ENCODE measurements at regions not wholly inside any gene's neighbourhood (a gene's known extent, or its start where the extent isn't known, plus 50 kb on each side); places are given as distances from the start of the nearest gene placed in this dataset.
A peak's percentile ranks its signal among the peaks of the same experiment; 100 is the strongest.

DNA sequence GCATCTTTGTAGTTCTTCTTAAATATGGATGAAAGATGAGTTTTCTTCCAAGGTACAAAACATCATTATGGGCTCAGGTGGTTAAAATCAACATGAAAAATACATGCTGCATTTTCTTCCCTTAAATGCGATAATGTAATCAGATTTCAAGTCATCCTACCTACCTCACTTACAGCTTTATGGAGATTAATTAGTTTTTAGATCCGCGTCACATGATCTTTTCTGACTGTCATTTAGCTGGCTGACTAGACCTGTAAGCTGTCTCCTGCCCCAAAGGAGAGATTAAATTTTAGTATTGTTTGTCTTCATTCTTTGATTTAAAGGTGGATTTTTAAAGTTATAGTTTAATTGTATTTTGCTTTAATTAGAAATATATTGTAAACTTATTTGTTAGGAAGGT lies 678.0 kb upstream of the ZEB2 start:
- no peak overlapping the region for H3K27ac ChIP-seq (ENCODE audit: low read depth, low read length, poor library complexity, severe bottlenecking)
- no peaks in the 10 kb centered on the region for H3K9me3 ChIP-seq (ENCODE audit: low read depth, low read length, poor library complexity, severe bottlenecking)
- TF ChIP-seq, protein P1, sequence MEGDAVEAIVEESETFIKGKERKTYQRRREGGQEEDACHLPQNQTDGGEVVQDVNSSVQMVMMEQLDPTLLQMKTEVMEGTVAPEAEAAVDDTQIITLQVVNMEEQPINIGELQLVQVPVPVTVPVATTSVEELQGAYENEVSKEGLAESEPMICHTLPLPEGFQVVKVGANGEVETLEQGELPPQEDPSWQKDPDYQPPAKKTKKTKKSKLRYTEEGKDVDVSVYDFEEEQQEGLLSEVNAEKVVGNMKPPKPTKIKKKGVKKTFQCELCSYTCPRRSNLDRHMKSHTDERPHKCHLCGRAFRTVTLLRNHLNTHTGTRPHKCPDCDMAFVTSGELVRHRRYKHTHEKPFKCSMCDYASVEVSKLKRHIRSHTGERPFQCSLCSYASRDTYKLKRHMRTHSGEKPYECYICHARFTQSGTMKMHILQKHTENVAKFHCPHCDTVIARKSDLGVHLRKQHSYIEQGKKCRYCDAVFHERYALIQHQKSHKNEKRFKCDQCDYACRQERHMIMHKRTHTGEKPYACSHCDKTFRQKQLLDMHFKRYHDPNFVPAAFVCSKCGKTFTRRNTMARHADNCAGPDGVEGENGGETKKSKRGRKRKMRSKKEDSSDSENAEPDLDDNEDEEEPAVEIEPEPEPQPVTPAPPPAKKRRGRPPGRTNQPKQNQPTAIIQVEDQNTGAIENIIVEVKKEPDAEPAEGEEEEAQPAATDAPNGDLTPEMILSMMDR (conservative IDR thresholded peaks at IDR 0.05; ENCODE audit: low read depth, low read length): no peak
- TF ChIP-seq EZH2 (IDR thresholded peaks at IDR 0.05; ENCODE audit: borderline replicate concordance, low read depth, low read length, poor library complexity, severe bottlenecking): no peak
- intact Hi-C loops (cut with micrococcal nuclease; ENCODE audit: unreplicated experiment): no loop called here
- no peaks in the 10 kb centered on the region for H3K27me3 ChIP-seq (replicated peaks; ENCODE audit: insufficient read depth, low read depth, low read length, poor library complexity)
- no TSS peak for BruUV-seq (replicated peaks)
- CTCF ChIA-PET: no interaction called here
- no peak overlapping the region for H3K4me3 ChIP-seq (ENCODE audit: low read depth, low read length, poor library complexity, severe bottlenecking)
- POLR2A ChIA-PET (ENCODE audit: low non-redundant PET): no interaction called here
- DNase-seq (ENCODE audit: low spot score): no peak
- H3K36me3 ChIP-seq (ENCODE audit: insufficient read depth, low read length, poor library complexity, severe bottlenecking): no peaks in the 10 kb centered on the region
- peaks cover 21% of the 10 kb centered on the region for H3K4me1 ChIP-seq (ENCODE audit: insufficient read depth, low read length, poor library complexity, severe bottlenecking)

DNA sequence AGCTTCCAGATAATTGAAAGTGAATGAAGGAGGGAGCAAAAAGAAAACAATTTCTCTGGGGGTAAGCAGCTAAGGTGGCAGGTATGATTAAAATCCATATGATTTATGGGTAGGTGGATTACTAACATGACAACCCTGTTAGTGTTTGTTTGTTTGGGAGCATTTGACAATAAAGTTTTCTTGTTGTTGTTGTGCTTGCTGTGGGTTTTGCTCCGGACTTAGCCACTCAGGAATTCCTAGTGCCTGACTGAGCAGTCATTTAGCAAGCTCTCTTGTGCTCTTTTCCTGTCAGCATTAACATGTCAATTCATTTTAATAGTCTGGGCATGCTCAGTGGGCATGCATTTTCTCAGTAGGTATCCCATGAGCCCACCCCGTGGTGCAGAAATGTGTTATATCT lies 674.8 kb upstream of the ZEB2 start:
- H3K4me1 ChIP-seq (ENCODE audit: insufficient read depth, low read length, poor library complexity, severe bottlenecking): peaks cover 29% of the 10 kb centered on the region
- H3K9me3 ChIP-seq (ENCODE audit: low read depth, low read length, poor library complexity, severe bottlenecking): no peaks in the 10 kb centered on the region
- intact Hi-C loops (cut with micrococcal nuclease; ENCODE audit: unreplicated experiment): no loop called here
- POLR2A ChIA-PET (ENCODE audit: low non-redundant PET): interaction anchor here (0.6 kb wide), 1 partner anchor 404 kb away, joined by 3 read pairs; no protein-coding TSS in a partner anchor
- H3K4me3 ChIP-seq (ENCODE audit: low read depth, low read length, poor library complexity, severe bottlenecking): no peak overlapping the region
- DNase-seq (ENCODE audit: low spot score): peak; percentile 79
- no peak overlapping the region for H3K27ac ChIP-seq (ENCODE audit: low read depth, low read length, poor library complexity, severe bottlenecking)
- H3K36me3 ChIP-seq (ENCODE audit: insufficient read depth, low read length, poor library complexity, severe bottlenecking): no peaks in the 10 kb centered on the region
- no TSS peak for BruUV-seq (replicated peaks)
- H3K27me3 ChIP-seq (replicated peaks; ENCODE audit: insufficient read depth, low read depth, low read length, poor library complexity): no peaks in the 10 kb centered on the region
- CTCF ChIA-PET: no interaction called here
- TF ChIP-seq EZH2 (IDR thresholded peaks at IDR 0.05; ENCODE audit: borderline replicate concordance, low read depth, low read length, poor library complexity, severe bottlenecking): no peak
- TF ChIP-seq, protein P1 (conservative IDR thresholded peaks at IDR 0.05; ENCODE audit: low read depth, low read length): no peak

DNA sequence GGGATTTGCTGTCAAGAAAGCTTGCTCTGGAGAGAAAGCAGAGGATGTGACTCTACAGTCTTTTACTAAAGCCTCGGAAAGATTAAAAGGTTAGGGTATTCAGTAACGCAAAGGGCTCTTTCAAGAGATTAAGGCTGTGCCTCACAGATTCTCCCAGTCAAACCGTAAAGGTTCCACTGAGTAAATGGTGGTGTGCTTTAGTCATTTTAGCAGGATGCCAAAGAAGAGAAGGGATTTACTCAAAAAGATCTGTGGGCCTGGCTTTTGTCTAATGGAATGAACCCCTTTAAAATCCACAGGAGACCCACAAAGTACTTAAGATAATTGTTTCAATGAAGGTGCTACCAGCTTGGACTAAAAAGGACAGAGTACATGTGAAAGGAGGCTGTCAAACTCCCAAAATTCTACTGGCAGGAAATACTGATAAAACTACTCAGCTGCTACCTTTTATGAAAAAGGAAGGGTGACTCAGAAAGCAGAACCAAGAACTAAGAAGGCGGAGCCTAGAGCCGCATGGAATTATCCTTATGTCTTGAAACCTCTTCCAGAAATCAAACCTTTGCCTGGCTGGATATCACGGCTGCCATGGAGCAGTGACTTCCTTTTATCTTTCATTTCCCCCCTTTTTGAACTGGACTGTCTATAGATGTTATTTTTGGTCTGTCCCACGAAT lies 670.2 kb upstream of the ZEB2 start:
- peaks cover 37% of the 10 kb centered on the region for H3K4me1 ChIP-seq (ENCODE audit: insufficient read depth, low read length, poor library complexity, severe bottlenecking)
- POLR2A ChIA-PET (ENCODE audit: low non-redundant PET): no interaction called here
- DNase-seq (ENCODE audit: low spot score): peak; percentile 76
- peak overlapping the region; percentile 46 for H3K27ac ChIP-seq (ENCODE audit: low read depth, low read length, poor library complexity, severe bottlenecking)
- CTCF ChIA-PET: no interaction called here
- TSS peak; percentile 98 for BruUV-seq (replicated peaks)
- no peaks in the 10 kb centered on the region for H3K36me3 ChIP-seq (ENCODE audit: insufficient read depth, low read length, poor library complexity, severe bottlenecking)
- no peaks in the 10 kb centered on the region for H3K9me3 ChIP-seq (ENCODE audit: low read depth, low read length, poor library complexity, severe bottlenecking)
- H3K27me3 ChIP-seq (replicated peaks; ENCODE audit: insufficient read depth, low read depth, low read length, poor library complexity): no peaks in the 10 kb centered on the region
- H3K4me3 ChIP-seq (ENCODE audit: low read depth, low read length, poor library complexity, severe bottlenecking): no peak overlapping the region
- intact Hi-C loops (cut with micrococcal nuclease; ENCODE audit: unreplicated experiment): loop anchor here (2.0 kb wide), 1 partner anchor 143 kb away; no protein-coding TSS in a partner anchor
- TF ChIP-seq EZH2 (IDR thresholded peaks at IDR 0.05; ENCODE audit: borderline replicate concordance, low read depth, low read length, poor library complexity, severe bottlenecking): no peak
- TF ChIP-seq, protein P1 (conservative IDR thresholded peaks at IDR 0.05; ENCODE audit: low read depth, low read length): no peak
